GM21360 (cell line): ENCODE measurements at regions not wholly inside any gene's neighbourhood (a gene's known extent, or its start where the extent isn't known, plus 50 kb on each side); places are given as distances from the start of the nearest gene placed in this dataset.
A peak's percentile ranks its signal among the peaks of the same experiment; 100 is the strongest.
"Not testable (repeated sequence)": the region's sequence is repeated elsewhere in the genome, so short reads cannot be mapped to it uniquely, and the experiment has no call there.

Source experiments
- ATAC-seq: cut with Tn5 transposase; IDR thresholded peaks from one replicate; pipeline ENCODE4 v1.9.1; 2021; ENCODE audit warnings: mild to moderate bottlenecking, moderate library complexity; ENCODE audit not compliant: unreplicated experiment

GRCh38 chr2:57399057-57399456 lies 647.5 kb upstream of the VRK2 start:
- ATAC-seq = no peak

- no peak for ATAC-seq
Measured at GRCh38 chr2:57402096-57402495, 644.5 kb upstream of the VRK2 start.

- ATAC-seq = no peak
Measured at GRCh38 chr2:57402755-57403154, 643.9 kb upstream of the VRK2 start.

- ATAC-seq = no peak
Measured at GRCh38 chr2:57407772-57408201, 638.8 kb upstream of the VRK2 start.

- ATAC-seq = no peak
Measured at GRCh38 chr2:57408587-57408986, 638.0 kb upstream of the VRK2 start.

GRCh38 chr2:57417007-57417406 lies 629.6 kb upstream of the VRK2 start:
- ATAC-seq = no peak

GRCh38 chr2:57418859-57419346 lies 627.7 kb upstream of the VRK2 start:
- not testable (repeated sequence) for ATAC-seq

- peak; percentile 51 for ATAC-seq
Measured at GRCh38 chr2:57429831-57430230, 616.8 kb upstream of the VRK2 start.

- ATAC-seq = peak; percentile 58
Measured at GRCh38 chr2:57432528-57432927, 614.1 kb upstream of the VRK2 start.

GRCh38 chr2:57434441-57434840 lies 612.2 kb upstream of the VRK2 start:
- ATAC-seq = no peak

- ATAC-seq = no peak
Measured at GRCh38 chr2:57434972-57435371, 611.6 kb upstream of the VRK2 start.

GRCh38 chr2:57437077-57437476 lies 609.5 kb upstream of the VRK2 start:
- ATAC-seq = no peak

- no peak for ATAC-seq
Measured at GRCh38 chr2:57440437-57440836, 606.2 kb upstream of the VRK2 start.

GRCh38 chr2:57443086-57443485 lies 603.5 kb upstream of the VRK2 start:
- no peak for ATAC-seq

- ATAC-seq = no peak
Measured at GRCh38 chr2:57443973-57444521, 602.6 kb upstream of the VRK2 start.

- no peak for ATAC-seq
Measured at GRCh38 chr2:57444752-57445430, 601.7 kb upstream of the VRK2 start.

GRCh38 chr2:57448816-57449215 lies 597.8 kb upstream of the VRK2 start:
- no peak for ATAC-seq

GRCh38 chr2:57450170-57450569 lies 596.4 kb upstream of the VRK2 start:
- ATAC-seq = peak; percentile 98

- ATAC-seq = no peak
Measured at GRCh38 chr2:57452634-57453033, 594.0 kb upstream of the VRK2 start.

- ATAC-seq = no peak
Measured at GRCh38 chr2:57453945-57454344, 592.7 kb upstream of the VRK2 start.

- ATAC-seq = no peak
Measured at GRCh38 chr2:57460396-57461276, 586.0 kb upstream of the VRK2 start.

GRCh38 chr2:57461624-57462023 lies 585.0 kb upstream of the VRK2 start:
- no peak for ATAC-seq
